Epidermal melanocyte (primary cell): ENCODE measurements at regions not wholly inside any gene's neighbourhood (a gene's known extent, or its start where the extent isn't known, plus 50 kb on each side); places are given as distances from the start of the nearest gene placed in this dataset.
"Not testable (repeated sequence)": the region's sequence is repeated elsewhere in the genome, so short reads cannot be mapped to it uniquely, and the experiment has no call there.

Source experiments
- DNase-seq: peaks from one replicate; pipeline ENCODE4 v3.0.0; 2011; ENCODE audit warnings: low spot score; ENCODE audit not compliant: insufficient read length

- no peak for DNase-seq
These were observed 243.5 kb upstream of the SDK2 start for GRCh38 chr17:73887739-73888138.

- no peak for DNase-seq
These were observed 244.6 kb upstream of the SDK2 start for GRCh38 chr17:73888862-73889261.

DNA sequence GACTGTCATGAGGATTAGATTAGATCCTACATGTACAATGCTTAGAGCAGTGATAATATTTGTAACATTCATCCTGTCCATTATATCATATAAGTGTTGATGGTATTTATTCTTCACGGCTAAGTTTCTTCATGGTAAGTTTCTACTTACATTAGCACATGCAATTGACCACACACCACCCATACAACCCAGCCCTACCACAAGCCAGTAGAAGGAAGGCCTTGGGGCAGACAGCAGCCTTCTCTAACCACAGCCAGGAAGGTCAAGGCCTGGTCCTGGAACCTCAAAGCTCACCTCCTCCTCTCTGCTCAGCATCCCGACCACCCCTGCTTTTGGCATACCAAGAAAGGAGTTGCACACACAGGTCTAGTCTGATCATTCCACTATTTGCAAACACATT, 245.2 kb upstream of the SDK2 start:
- no peak for DNase-seq

GRCh38 chr17:73890831-73891405, 246.7 kb upstream of the SDK2 start:
- DNase-seq: no peak

DNA sequence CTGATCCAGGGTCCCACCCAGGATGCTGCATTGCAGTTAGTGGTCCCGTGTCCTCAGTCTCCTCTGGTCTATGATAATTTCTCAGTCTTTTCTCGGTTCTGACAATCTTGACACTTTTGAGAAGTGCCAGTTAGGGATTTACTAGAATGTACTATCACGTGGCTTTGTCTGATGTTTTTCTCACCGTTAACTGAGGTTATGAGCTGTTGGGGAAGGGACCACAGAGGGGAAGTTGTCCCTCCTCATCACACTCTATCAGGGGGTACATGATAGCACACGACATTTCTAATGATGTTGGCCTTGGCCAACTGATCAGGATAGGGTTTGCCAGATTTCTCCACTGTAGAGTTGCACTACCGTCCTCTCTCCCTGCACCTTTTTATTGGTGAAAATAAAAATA, 250.9 kb upstream of the SDK2 start:
- DNase-seq: no peak

DNA sequence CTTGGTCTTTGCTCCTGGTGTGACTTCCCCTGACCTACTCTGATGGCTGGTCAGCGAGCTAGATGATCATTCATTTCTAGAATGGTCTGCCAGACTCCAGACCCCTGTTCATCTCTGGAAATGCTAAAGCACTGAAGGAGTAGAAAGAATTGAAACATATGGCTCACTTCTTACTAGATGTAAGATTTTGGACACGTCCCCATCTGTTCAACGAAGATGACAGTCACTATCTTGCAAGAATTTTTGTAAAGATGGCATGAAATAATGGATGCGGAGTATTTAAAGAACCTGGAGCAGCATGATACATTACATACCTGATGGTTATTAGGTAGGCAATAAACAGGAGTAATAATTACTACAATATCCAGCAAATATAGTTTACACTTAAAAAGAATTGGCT, 252.7 kb upstream of the SDK2 start:
- DNase-seq: no peak

GRCh38 chr17:73899839-73900238, 255.6 kb upstream of the SDK2 start:
- DNase-seq: no peak

DNA sequence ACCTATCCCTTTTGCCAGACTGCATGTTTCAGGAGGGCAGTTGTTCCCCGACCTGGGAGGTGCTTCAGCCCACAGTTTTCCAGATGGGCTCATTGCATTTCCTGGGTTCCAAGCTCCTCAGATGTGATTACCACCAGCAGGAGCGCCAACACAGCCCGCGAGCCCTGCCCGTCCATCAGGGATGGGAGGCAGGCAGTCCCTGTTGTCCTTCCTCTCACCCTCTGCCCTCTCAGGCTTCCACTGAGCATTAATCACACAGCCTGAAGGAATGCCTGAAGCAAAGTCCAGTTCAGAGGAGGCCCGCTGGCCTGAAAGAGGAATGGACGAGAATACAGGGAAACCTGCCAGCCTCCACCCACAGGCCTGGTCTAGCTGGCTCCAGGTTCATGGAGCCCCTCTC, 256.3 kb upstream of the SDK2 start:
- no peak for DNase-seq

DNA sequence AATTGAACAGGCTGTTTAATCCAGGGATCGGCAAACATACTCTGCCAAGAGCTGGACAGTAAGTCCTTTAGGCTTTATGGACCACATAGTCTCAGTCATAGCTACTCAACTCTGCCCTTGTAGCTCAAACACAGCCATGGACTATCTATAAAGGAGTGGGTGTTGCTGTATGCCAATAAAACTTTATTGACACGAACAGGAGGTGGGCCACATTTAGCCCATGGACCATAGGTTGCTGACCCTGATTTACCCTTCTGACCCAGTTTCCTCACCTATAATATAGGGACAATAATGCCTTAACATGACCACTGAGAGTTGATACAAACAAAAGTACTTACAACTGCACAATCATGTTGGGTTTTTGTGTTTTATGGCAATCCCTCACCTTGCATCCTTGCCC, 257.0 kb upstream of the SDK2 start:
- DNase-seq: no peak

GRCh38 chr17:73901661-73902415, 257.6 kb upstream of the SDK2 start:
- no peak for DNase-seq

- DNase-seq: no peak
These were observed 258.4 kb upstream of the SDK2 start for GRCh38 chr17:73902416-73903181.

DNA sequence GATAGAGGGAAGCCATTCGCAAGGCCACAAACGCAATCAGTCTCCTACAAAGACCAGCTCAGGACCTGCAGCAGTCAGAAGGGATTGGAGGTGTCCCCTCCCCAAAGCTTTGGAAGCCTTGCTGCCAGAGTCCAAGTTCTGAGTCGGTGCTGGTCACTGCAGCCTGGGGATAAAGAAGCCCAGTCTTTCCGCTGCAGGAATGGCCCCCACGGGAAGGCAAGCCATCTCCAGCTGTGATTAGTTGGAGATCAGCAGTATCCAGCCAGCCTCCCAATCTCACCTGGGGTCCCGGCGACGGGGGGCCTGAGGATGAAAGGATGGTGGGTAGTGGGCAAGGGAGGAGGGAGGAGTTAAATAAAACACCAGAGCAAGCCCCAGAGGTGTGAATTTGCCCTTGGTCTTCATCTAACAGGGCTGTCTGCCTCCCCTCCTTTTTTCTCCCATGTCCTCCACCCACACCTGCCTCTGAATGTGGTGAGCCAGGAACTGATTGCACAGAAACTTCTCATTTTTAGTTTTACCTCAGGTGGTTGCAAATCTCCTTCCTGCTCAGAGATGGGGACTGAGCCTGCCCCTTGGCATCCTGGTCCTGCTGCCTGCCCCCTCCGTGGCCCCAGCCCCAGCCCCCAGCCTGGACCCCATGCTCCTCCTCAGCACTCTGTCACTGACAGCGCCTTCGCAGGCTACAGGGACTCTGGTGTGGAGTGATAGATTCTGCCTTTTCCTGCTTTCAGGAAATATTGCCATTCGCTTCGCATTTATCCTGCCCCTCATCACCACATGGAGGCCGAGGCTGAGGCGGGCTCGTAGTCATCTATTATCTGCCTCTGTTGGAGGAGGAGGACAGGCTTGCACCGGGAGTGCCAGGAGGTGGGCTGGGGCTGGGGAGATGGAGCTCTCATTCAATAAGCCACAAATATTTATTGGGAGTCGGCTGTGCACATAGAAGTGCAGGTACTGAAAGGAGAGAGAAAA, 262.9 kb upstream of the SDK2 start:
- DNase-seq: no peak

DNA sequence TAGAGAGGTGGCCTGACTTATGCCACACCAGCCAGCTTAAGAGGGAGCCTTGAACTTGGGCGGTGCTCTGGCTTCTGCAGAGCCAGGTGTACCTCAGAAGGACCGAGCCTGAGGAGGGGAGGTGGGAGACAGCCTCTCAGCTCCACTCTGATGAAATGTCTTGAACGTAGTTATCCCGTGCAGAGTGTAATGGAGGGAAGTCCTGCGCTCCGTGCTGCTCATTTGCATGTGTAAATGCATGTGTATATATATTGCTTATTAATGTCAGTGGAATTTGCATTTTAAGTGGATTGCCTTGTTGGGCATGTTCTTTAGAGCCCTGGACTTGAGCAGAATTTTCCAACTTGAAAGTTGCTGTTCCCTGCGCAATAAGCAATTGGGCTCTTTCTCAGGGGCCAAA, 264.9 kb upstream of the SDK2 start:
- DNase-seq: no peak

- no peak for DNase-seq
These were observed 266.0 kb upstream of the SDK2 start for GRCh38 chr17:73910206-73910605.

DNA sequence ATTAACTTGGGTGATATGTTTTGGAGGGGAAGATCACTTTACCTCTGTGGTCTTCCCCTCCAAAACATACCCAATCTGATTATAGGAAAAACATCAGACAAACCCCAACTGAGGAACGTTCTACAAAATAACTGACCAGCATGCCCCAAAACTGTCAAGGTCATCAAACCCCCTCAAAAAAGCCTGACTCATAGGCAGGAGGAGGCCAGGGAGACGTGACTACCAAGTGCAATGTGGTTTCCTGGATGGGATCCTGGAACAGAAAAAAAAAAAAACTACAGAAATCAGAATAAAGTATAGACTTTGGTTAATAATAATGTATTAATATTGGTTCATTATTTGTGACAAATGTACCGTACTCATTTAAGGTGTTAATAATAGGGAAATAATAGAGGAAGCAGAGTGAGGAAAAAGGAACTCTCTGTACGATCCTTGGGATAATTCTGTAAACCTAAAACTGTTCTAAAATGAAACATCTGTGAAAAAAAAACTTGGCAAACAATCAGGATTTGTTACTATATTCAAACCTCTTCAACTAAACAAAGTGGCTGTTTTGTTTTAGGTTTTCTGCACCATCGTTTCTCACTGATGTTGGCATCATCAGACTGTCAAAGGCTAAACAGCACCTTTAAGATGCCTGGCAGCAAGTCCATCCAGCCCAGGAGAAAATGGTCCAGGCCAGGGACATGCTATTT, 266.7 kb upstream of the SDK2 start:
- no peak for DNase-seq

DNA sequence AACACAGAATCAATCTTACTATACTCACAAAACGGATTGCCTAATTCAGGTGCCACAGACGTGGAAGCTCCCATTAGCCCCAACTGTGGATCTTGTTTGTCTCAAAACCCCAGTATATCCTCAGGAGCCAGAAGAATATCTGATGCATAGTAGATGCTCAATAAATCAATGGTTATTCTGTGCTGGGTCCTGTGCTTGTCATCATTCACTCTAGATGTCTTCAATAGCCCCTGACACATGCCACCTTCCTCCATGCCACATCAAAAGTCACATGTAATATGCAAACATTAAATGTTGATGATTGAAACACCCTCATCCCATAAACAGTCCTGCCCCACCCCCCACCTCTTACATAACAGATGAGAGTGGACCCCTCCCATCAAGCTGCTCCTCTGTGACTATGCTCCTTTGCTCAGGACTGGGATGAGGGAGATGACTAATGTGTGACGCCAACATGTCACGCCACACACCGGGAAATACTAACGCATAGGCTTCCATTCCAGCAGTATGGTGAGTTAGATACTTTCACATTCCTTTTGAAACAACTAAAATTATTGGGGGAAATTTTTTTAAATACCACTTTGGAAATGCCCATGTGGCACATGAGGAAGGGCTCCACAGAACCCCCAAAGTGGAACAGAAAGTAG, 267.6 kb upstream of the SDK2 start:
- no peak for DNase-seq

DNA sequence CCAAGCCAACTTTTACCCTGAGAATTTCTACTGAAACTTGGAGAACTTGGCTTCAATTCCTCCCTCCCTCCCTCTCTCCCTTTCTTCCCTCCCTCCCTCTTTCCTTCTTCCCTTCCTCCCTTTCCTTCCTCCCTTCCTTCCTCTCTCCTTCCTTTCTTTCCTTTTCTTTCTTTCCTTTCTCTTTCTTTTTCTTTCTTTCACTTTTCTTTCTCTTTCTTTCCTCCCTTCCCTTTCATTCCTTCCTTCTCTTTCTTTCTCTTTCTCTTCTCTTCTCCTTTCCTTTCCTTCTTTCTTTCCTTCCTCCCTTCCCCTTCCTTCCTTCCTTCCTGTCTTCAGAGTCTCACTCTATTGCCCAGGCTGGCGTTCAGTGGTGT, 268.1 kb upstream of the SDK2 start:
- no peak for DNase-seq

- no peak for DNase-seq
These were observed 270.5 kb upstream of the SDK2 start for GRCh38 chr17:73914536-73915274.

GRCh38 chr17:73919033-73919432, 274.8 kb upstream of the SDK2 start:
- not testable (repeated sequence) for DNase-seq

- DNase-seq: no peak
These were observed 277.1 kb upstream of the SDK2 start for GRCh38 chr17:73921306-73921705.
